Gastroesophageal sphincter (tissue), 4 donors: ENCODE measurements at regions not wholly inside any gene's neighbourhood (a gene's known extent, or its start where the extent isn't known, plus 50 kb on each side); places are given as distances from the start of the nearest gene placed in this dataset.

Experiments
- ATAC-seq: fragments of 150-250 bp; one replicate; pipeline ENCODE4 v1.9.1; 2016; ENCODE audit warnings: mild to moderate bottlenecking, moderate library complexity
- H3K27ac ChIP-seq, 4 donors: fragments of 200-600 bp; sonication (generic) in 3 of 4; 1 replicate in 3 of 4; 2 replicates in 1 of 4; pipeline ENCODE4 v1.5.1; 2016 to 2019
- H3K27me3 ChIP-seq: fragments of 200-600 bp; sonication (generic); one replicate; pipeline ENCODE4 v1.5.1; 2019
- H3K36me3 ChIP-seq, 2 donors: fragments of 200-600 bp; sonication (generic); one replicate each; pipeline ENCODE4 v1.5.1; 2019; ENCODE audit warnings: control low read depth in 1 of 2
- H3K4me1 ChIP-seq, 3 donors: fragments of 200-600 bp; sonication (generic); 1 replicate in 2 of 3; 2 replicates in 1 of 3; pipeline ENCODE4 v1.5.1; 2016 to 2019; ENCODE audit warnings: control low read depth in 2 of 3
- H3K4me3 ChIP-seq, 2 donors: fragments of 200-600 bp; sonication (generic); one replicate each; pipeline ENCODE4 v1.5.1; 2019; ENCODE audit warnings: mild to moderate bottlenecking in 1 of 2, moderate library complexity in 1 of 2
- H3K9me3 ChIP-seq, 3 donors: fragments of 200-600 bp; sonication (generic); one replicate each; pipeline ENCODE4 v1.5.1; 2017 to 2019; ENCODE audit warnings: control low read depth in 2 of 3
- CTCF ChIP-seq, 4 experiments: fragments of 200-600 bp in 2 of 4; fragments of 450-650 bp in 2 of 4; sonication (generic) in 1 of 4; IDR thresholded peaks; one replicate each; pipeline ENCODE4 v1.5.1; 2017 to 2019; ENCODE audit warnings: antibody characterized with exemption in 4 of 4, mild to moderate bottlenecking in 2 of 4, moderate library complexity in 2 of 4
- EP300 ChIP-seq: sonication (generic); formaldehyde crosslinking; IDR thresholded peaks from one replicate; pipeline ENCODE4 v1.6.1; 2017; ENCODE audit warnings: antibody characterized with exemption, mild to moderate bottlenecking
- POLR2A ChIP-seq, 2 donors: fragments of 450-650 bp; IDR thresholded peaks; one replicate each; pipeline ENCODE4 v1.6.1; 2017; ENCODE audit warnings: antibody characterized with exemption in 2 of 2, mild to moderate bottlenecking in 2 of 2, moderate library complexity in 1 of 2
- POLR2AphosphoS5 ChIP-seq: sonication (generic); formaldehyde crosslinking; IDR thresholded peaks from one replicate; pipeline ENCODE4 v1.6.1; 2017; ENCODE audit warnings: antibody characterized with exemption
- WGBS, 2 donors: methylation state at CpG; one replicate each; pipeline ENCODE4 v1.1.5; 2018; ENCODE audit warnings: low coverage in 1 of 2; 5-methylcytosine and 5-hydroxymethylcytosine counted together
- small RNA-seq, 4 donors: library from RNA; depleted of rRNA; stranded (forward); fragments of <200 nt; gene quantifications; one replicate each; pipeline ENCODE3, GENCODE V24; 2016

- WGBS, 2 donors, result 74 to 84% methylated on average over 5 to 6 of the region's 6 CpGs
- Histone ChIP-seq H3K4me1 (no peaks in the 10 kb centered on the region), H3K4me3 (no peak overlapping the region), H3K27me3 (no peaks in the 10 kb centered on the region), H3K36me3 (no peaks in the 10 kb centered on the region), H3K9me3 (no peaks in the 10 kb centered on the region), H3K27ac (no peak overlapping the region)
- no peak for ATAC-seq
- no peak for TF ChIP-seq CTCF (IDR thresholded peaks at IDR 0.05)
- no peak for TF ChIP-seq POLR2AphosphoS5
Measured at GRCh38 chr5:33372721-33373472, 67.9 kb upstream of the TARS1 start.

GRCh38 chr5:33375900-33376299 is 64.9 kb upstream of the TARS1 start:
- TF ChIP-seq POLR2A (IDR thresholded peaks at IDR 0.05) (no peak), POLR2AphosphoS5 (no peak), CTCF (IDR thresholded peaks at IDR 0.05) (no peak), EP300 (no peak)
- no peak overlapping the region for H3K4me3 ChIP-seq
- no peaks in the 10 kb centered on the region for H3K4me1 ChIP-seq
- ATAC-seq, result no peak
- WGBS, 2 donors, result 84 to 100% methylated on average over 2 of the region's 2 CpGs
- H3K9me3 ChIP-seq, result no peaks in the 10 kb centered on the region
- H3K27me3 ChIP-seq, result no peaks in the 10 kb centered on the region
- H3K36me3 ChIP-seq, result no peaks in the 10 kb centered on the region
- no peak overlapping the region for H3K27ac ChIP-seq

- Histone ChIP-seq H3K4me3 (no peak overlapping the region), H3K27me3 (no peaks in the 10 kb centered on the region), H3K27ac (no peak overlapping the region), H3K36me3 (no peaks in the 10 kb centered on the region), H3K4me1 (no peaks in the 10 kb centered on the region), H3K9me3 (peaks cover 0 to 5% (median 0%) of the 10 kb centered on the region in 3 donors)
- 65 to 79% methylated on average over 4 to 9 of the region's 10 CpGs for WGBS, 2 donors
- no peak for ATAC-seq
- TF ChIP-seq POLR2A (IDR thresholded peaks at IDR 0.05) (no peak), CTCF (IDR thresholded peaks at IDR 0.05) (peak in 1 of 4 experiments; percentile 34)
Measured at GRCh38 chr5:33379757-33380156, 61.0 kb upstream of the TARS1 start.

GRCh38 chr5:33381243-33381642 is 59.5 kb upstream of the TARS1 start:
- TF ChIP-seq EP300 (no peak), POLR2A (IDR thresholded peaks at IDR 0.05) (no peak), POLR2AphosphoS5 (no peak), CTCF (IDR thresholded peaks at IDR 0.05) (no peak)
- no peaks in the 10 kb centered on the region for H3K36me3 ChIP-seq
- WGBS, 2 donors, result 73 to 100% methylated on average over 1 of the region's 1 CpG
- H3K4me1 ChIP-seq, result no peaks in the 10 kb centered on the region
- H3K27ac ChIP-seq, result no peak overlapping the region
- H3K9me3 ChIP-seq, result peaks cover 0 to 19% (median 0%) of the 10 kb centered on the region in 3 donors
- ATAC-seq, result no peak
- no peaks in the 10 kb centered on the region for H3K27me3 ChIP-seq
- no peak overlapping the region for H3K4me3 ChIP-seq

Small RNAs in the stretch of these regions (small RNA-seq; reads per million reads assigned to genes)
- gene AC010343.2 (0 reads per million in 4 donors), gene AC025459.1 (0 reads per million in 4 donors)
